ENCODE measurements at regions not wholly inside any gene's neighbourhood (a gene's known extent, or its start where the extent isn't known, plus 50 kb on each side); places are given as distances from the start of the nearest gene placed in this dataset.

DNA sequence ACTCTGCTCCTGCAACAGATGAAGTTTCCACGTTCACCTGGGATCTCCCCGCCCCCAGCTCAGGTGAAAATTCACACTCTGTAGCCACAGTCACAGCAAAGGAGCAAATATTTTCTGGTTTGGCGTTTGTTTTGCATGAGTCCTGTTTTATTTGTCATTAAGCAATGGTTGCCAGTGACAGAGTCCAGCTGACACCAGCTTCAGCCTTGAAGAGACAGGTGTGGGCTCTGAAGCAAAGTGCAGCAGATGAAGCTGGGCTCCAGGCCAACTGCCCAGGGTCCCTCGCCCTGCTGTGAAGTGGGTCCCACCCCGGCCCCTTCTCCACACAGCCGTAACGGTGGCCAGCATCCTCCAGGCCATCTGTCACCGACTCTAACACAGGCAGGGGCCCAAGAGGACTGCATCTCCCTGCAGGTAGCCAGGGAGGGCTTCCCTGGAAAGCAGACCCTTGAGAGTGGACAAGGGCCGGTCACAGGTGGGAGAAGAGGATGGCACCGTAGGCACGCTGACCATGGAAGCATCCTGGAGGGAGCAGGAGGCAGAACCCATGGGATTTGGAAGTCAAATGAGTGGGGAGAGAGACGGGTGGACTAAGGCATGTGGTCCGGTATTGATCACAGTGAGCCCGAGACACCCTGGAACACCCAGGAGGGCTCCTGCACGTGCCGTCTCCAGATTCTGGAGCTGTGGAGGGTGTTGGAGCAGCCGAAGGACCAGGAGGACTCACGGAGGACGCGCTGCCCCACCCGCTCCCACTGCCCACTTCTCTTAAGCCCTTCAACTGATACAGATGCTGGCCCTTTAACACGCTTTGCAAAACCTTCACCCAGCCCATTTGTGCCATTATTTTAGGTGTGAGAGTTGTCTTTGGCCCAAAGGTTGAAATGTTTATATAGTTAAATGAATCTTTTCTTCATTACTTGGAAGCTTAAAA, 294.5 kb downstream of the BRD1 start:
- no peak overlapping the region for H2AFZ ChIP-seq (ENCODE audit: low read length)
- TF ChIP-seq, protein P1, sequence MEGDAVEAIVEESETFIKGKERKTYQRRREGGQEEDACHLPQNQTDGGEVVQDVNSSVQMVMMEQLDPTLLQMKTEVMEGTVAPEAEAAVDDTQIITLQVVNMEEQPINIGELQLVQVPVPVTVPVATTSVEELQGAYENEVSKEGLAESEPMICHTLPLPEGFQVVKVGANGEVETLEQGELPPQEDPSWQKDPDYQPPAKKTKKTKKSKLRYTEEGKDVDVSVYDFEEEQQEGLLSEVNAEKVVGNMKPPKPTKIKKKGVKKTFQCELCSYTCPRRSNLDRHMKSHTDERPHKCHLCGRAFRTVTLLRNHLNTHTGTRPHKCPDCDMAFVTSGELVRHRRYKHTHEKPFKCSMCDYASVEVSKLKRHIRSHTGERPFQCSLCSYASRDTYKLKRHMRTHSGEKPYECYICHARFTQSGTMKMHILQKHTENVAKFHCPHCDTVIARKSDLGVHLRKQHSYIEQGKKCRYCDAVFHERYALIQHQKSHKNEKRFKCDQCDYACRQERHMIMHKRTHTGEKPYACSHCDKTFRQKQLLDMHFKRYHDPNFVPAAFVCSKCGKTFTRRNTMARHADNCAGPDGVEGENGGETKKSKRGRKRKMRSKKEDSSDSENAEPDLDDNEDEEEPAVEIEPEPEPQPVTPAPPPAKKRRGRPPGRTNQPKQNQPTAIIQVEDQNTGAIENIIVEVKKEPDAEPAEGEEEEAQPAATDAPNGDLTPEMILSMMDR (conservative IDR thresholded peaks at IDR 0.05; ENCODE audit: low read length), result no peak
- TF ChIP-seq EZH2phosphoT487 (IDR thresholded peaks at IDR 0.05; ENCODE audit: borderline replicate concordance), result no peak

DNA sequence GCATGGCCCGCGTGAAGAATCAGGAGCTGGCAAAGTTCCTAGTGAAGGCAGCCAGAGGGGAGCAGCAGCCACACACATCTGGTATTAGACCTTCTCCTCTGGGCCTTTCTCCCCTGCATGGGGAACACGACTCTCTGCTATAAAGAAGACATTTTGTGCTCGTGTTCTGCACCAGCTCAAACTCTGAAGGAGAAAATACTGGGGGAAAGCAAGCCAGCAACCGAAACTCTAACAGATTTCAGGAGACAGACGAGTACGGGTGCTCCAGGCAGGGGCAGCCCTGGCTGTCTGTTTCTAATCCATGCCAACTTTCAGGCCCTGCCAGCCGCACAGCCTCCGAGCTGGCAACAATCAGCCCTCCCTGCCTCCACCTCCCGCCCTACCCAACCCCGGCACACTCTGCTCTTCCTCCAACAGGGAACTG, 296.3 kb downstream of the BRD1 start:
- H3K27me3 ChIP-seq (ENCODE audit: insufficient read depth, low read length, poor library complexity, severe bottlenecking), result no peaks in the 10 kb centered on the region
- no peaks in the 10 kb centered on the region for H3K79me2 ChIP-seq (ENCODE audit: insufficient read depth, low read length)
- H3K9me3 ChIP-seq (ENCODE audit: insufficient read depth, low read depth, low read length), result no peaks in the 10 kb centered on the region
- H4K20me1 ChIP-seq (ENCODE audit: insufficient read depth, low read length, poor library complexity, severe bottlenecking), result no peaks in the 10 kb centered on the region
- no peaks in the 10 kb centered on the region for H3K9me2 ChIP-seq (replicated peaks; ENCODE audit: low read depth, low read length)
- TF ChIP-seq, protein P1 (conservative IDR thresholded peaks at IDR 0.05; ENCODE audit: low read length), result no peak
- TF ChIP-seq EZH2phosphoT487 (IDR thresholded peaks at IDR 0.05; ENCODE audit: borderline replicate concordance), result no peak
- no peak overlapping the region for H2AFZ ChIP-seq (ENCODE audit: low read length)
- no peaks in the 10 kb centered on the region for H3K36me3 ChIP-seq (ENCODE audit: insufficient read depth, low read length)
- H3F3A ChIP-seq (ENCODE audit: low read depth), result no peaks in the 10 kb centered on the region
- no peak overlapping the region for H3K9ac ChIP-seq (ENCODE audit: low read depth, low read length, poor library complexity, severe bottlenecking)
- H3K4me2 ChIP-seq (ENCODE audit: low read depth, low read length, poor library complexity, severe bottlenecking), result no peak overlapping the region
- H3K4me1 ChIP-seq (ENCODE audit: insufficient read depth, low read length, poor library complexity, severe bottlenecking), result peaks cover 9% of the 10 kb centered on the region
- H3K4me3 ChIP-seq (ENCODE audit: low read length, poor library complexity, severe bottlenecking), result no peak overlapping the region

More for the DNA sequence above, 294.5 kb downstream of the BRD1 start:
- Histone ChIP-seq H3K4me1 (ENCODE audit: insufficient read depth, low read length, poor library complexity, severe bottlenecking) (peaks cover 3% of the 10 kb centered on the region), H3K4me3 (ENCODE audit: low read length, poor library complexity, severe bottlenecking) (no peak overlapping the region), H3F3A (ENCODE audit: low read depth) (no peaks in the 10 kb centered on the region), H4K20me1 (ENCODE audit: insufficient read depth, low read length, poor library complexity, severe bottlenecking) (no peaks in the 10 kb centered on the region), H3K27me3 (ENCODE audit: insufficient read depth, low read length, poor library complexity, severe bottlenecking) (no peaks in the 10 kb centered on the region), H3K9me3 (ENCODE audit: insufficient read depth, low read depth, low read length) (no peaks in the 10 kb centered on the region), H3K9me2 (replicated peaks; ENCODE audit: low read depth, low read length) (no peaks in the 10 kb centered on the region), H3K79me2 (ENCODE audit: insufficient read depth, low read length) (no peaks in the 10 kb centered on the region), H3K36me3 (ENCODE audit: insufficient read depth, low read length) (no peaks in the 10 kb centered on the region), H3K9ac (ENCODE audit: low read depth, low read length, poor library complexity, severe bottlenecking) (no peak overlapping the region), H3K4me2 (ENCODE audit: low read depth, low read length, poor library complexity, severe bottlenecking) (no peak overlapping the region)

DNA sequence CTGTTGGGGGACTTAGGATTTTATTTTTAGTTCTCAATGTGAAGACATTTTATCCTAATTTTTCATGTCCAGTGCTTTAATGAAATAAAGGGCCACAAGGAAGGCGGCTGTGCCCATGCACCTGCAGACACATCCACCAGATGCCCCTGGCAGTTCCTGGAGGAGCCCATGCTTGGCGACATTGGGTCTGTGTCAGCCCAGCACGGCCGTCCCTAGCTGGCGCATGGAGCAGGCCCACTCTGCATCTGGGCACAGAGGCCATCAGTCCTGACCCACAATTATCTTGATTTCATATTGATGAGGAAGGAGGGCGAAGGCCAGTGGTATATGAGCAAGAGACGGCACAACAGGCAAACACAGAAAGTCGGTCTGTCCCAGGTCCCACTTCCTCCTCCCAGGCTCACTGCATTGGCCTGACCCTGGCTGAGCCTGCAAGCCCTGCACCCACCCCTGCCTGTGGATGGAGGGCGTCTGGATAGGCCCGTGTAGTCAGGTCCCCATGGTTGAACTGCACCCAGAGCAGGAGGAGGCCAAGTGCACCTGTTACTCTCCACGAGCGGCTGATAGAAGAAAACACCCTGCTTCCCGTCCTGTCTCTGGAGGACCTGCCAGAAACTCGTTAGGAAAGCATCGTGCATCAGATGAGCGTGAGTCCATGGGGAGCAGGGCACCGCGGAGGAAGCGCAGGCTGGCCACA, 296.9 kb downstream of the BRD1 start:
- Histone ChIP-seq H3K9me3 (ENCODE audit: insufficient read depth, low read depth, low read length) (no peaks in the 10 kb centered on the region), H2AFZ (ENCODE audit: low read length) (no peak overlapping the region), H4K20me1 (ENCODE audit: insufficient read depth, low read length, poor library complexity, severe bottlenecking) (no peaks in the 10 kb centered on the region), H3K4me3 (ENCODE audit: low read length, poor library complexity, severe bottlenecking) (no peak overlapping the region), H3K36me3 (ENCODE audit: insufficient read depth, low read length) (no peaks in the 10 kb centered on the region), H3K27me3 (ENCODE audit: insufficient read depth, low read length, poor library complexity, severe bottlenecking) (no peaks in the 10 kb centered on the region), H3K9me2 (replicated peaks; ENCODE audit: low read depth, low read length) (no peaks in the 10 kb centered on the region), H3F3A (ENCODE audit: low read depth) (no peaks in the 10 kb centered on the region), H3K4me2 (ENCODE audit: low read depth, low read length, poor library complexity, severe bottlenecking) (no peak overlapping the region), H3K79me2 (ENCODE audit: insufficient read depth, low read length) (no peaks in the 10 kb centered on the region), H3K9ac (ENCODE audit: low read depth, low read length, poor library complexity, severe bottlenecking) (no peak overlapping the region), H3K4me1 (ENCODE audit: insufficient read depth, low read length, poor library complexity, severe bottlenecking) (peaks cover 15% of the 10 kb centered on the region)
- no peak for TF ChIP-seq EZH2phosphoT487 (IDR thresholded peaks at IDR 0.05; ENCODE audit: borderline replicate concordance)
- TF ChIP-seq, protein P1 (conservative IDR thresholded peaks at IDR 0.05; ENCODE audit: low read length), result no peak
